Psoas muscle (tissue), 7 donors: ENCODE measurements at regions not wholly inside any gene's neighbourhood (a gene's known extent, or its start where the extent isn't known, plus 50 kb on each side); places are given as distances from the start of the nearest gene placed in this dataset.

ENCODE experiments used
- ATAC-seq, 4 donors: fragments of 200-7000 bp; cut with Tn5 transposase; one replicate each; pipeline ENCODE4 v1.9.1; 2020; ENCODE audit warnings: moderate library complexity in 3 of 4, mild to moderate bottlenecking in 2 of 4
- DNase-seq, 2 donors: peaks; one replicate each; pipeline ENCODE4 v3.0.0-alpha.2; 2020
- H3K27ac ChIP-seq: fragments of 200-600 bp; one replicate; pipeline ENCODE4 v1.8.0; 2022
- H3K27me3 ChIP-seq, 3 donors: fragments of 200-600 bp in 1 of 3; one replicate each; pipeline versions ENCODE4 v1.6.1 to v1.8.0; 2013 to 2022; ENCODE audit warnings: low read length in 2 of 3, mild to moderate bottlenecking in 2 of 3, moderate library complexity in 1 of 3; ENCODE audit not compliant: insufficient read depth in 3 of 3
- H3K36me3 ChIP-seq, 2 donors: fragments of 200-600 bp in 1 of 2; one replicate each; pipeline versions ENCODE4 v1.6.1 to v1.8.0; 2013 to 2022; ENCODE audit warnings: low read depth in 1 of 2, mild to moderate bottlenecking in 1 of 2, moderate library complexity in 1 of 2; ENCODE audit not compliant: insufficient read depth in 1 of 2
- H3K4me1 ChIP-seq: fragments of 200-600 bp; one replicate; pipeline ENCODE4 v1.8.0; 2022
- H3K4me3 ChIP-seq: fragments of 200-600 bp; one replicate; pipeline ENCODE4 v1.8.0; 2022; ENCODE audit warnings: mild to moderate bottlenecking
- H3K9me3 ChIP-seq: fragments of 200-600 bp; one replicate; pipeline ENCODE4 v1.8.0; 2022
- WGBS, 3 donors: extraction: QIAGEN DNeasy Blood & Tissue Kit; methylation state at CpG; one replicate each; pipeline versions ENCODE4 v1.1.6 to v1.1.7; 2013; 5-methylcytosine and 5-hydroxymethylcytosine counted together
- intact Hi-C, 2 donors: fragments of 100-400 bp; cut with DNase I; formaldehyde crosslinking; loops; one replicate each; pipeline versions ENCODE4 v1.11.0 to v1.14.2; 2022
- TF ChIP-seq, protein P1 (sequence below): fragments of 200-600 bp; IDR thresholded peaks from one replicate; pipeline ENCODE4 v1.8.0; 2022; ENCODE audit warnings: antibody characterized with exemption
- donor health status: healthy with polysubstance abuse.
- donor health status: DM: no; HTN: no; CAD: no; lungs with moderate emphysema.
- donor health status: Bipolar disorder and iron deficiency.
- donor health status: healthy.
- donor health status: DM: yes; HTN: yes; CAD: no.
- donor health status: DM: no; HTN: no; CAD: no.
- donor health status: DM: yes; HTN: yes; CAD: no.

- Histone ChIP-seq H3K27ac (peak overlapping the region; percentile 98), H3K27me3 (no peaks in the 10 kb centered on the region), H3K36me3 (no peaks in the 10 kb centered on the region), H3K4me1 (peaks cover 22% of the 10 kb centered on the region), H3K9me3 (no peaks in the 10 kb centered on the region), H3K4me3 (peak overlapping the region; percentile 73)
- TF ChIP-seq, protein P1, sequence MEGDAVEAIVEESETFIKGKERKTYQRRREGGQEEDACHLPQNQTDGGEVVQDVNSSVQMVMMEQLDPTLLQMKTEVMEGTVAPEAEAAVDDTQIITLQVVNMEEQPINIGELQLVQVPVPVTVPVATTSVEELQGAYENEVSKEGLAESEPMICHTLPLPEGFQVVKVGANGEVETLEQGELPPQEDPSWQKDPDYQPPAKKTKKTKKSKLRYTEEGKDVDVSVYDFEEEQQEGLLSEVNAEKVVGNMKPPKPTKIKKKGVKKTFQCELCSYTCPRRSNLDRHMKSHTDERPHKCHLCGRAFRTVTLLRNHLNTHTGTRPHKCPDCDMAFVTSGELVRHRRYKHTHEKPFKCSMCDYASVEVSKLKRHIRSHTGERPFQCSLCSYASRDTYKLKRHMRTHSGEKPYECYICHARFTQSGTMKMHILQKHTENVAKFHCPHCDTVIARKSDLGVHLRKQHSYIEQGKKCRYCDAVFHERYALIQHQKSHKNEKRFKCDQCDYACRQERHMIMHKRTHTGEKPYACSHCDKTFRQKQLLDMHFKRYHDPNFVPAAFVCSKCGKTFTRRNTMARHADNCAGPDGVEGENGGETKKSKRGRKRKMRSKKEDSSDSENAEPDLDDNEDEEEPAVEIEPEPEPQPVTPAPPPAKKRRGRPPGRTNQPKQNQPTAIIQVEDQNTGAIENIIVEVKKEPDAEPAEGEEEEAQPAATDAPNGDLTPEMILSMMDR = no peak
- ATAC-seq = no peak
- intact Hi-C loops = loop anchor here (2.0 to 5.0 kb wide), 3 partner anchors 71 to 509 kb away; partner anchors contain the start of genes CATSPERE (in 1 of the 2) and HNRNPU (in 1 of the 2)
- no peak for DNase-seq
- 12 to 16% (median 13%) methylated on average over 11 of the region's 11 CpGs for WGBS, 3 donors
Measured at GRCh38 chr1:244971552-244972216, 107.3 kb upstream of the HNRNPU start.

DNA sequence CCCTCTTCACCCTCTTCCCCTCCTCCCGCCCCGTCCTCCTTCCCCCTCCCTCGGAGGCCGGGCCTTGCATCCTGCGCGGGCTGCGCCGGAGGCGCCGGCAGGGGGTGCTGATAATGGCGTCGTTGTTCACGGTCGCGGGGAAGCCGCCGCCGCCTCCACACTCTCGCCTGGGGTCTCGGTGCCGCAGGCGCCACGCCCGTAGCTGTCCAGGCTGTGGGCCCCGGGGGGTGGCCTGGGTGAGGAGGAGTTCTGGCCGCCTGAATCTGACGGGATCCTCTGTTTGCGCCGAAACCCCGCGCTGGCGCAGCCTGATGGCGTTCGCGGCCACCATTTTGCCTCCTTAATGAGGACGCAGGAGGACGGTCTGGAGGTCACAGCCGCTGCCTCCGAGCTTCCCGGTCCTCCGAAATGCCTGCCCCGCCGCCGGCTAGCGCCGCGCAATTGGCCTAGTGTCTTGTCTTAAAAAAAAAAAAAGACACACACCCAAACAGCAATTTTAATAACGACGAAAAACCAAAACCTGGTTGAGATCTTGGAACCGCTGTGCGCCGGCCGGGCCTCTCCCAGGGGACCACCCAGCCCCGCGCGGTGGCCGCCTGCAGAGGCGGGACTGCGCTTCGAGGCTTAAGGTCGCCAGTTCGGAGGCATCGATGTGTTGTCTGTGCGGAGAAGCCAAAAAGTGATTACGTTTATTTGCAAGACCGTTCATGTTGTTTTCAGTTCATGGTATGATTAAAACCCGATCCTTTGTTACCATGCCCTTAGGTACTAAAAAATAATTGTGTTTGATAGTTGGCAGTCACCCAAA is 106.6 kb upstream of the HNRNPU start:
- intact Hi-C loops = loop anchor here (1.0 to 5.0 kb wide), 5 partner anchors 71 to 509 kb away; partner anchors contain the start of genes HNRNPU (in 2 of the 2), CATSPERE (in 1 of the 2) and COX20 (in 1 of the 2)
- Histone ChIP-seq H3K4me1 (peaks cover 23% of the 10 kb centered on the region), H3K4me3 (peak overlapping the region; percentile 73), H3K36me3 (no peaks in the 10 kb centered on the region), H3K27ac (peak overlapping the region; percentile 98), H3K9me3 (no peaks in the 10 kb centered on the region), H3K27me3 (no peaks in the 10 kb centered on the region)
- TF ChIP-seq, protein P1 = peak; percentile 45
- DNase-seq = peak; percentile 94 to 97
- ATAC-seq = peak; percentile 84 to 88 (median 86)
- 0 to 1% (median 0%) methylated on average over 59 to 67 of the region's 67 CpGs for WGBS, 3 donors

GRCh38 chr1:244970236-244970743 is 105.9 kb upstream of the HNRNPU start:
- peak overlapping the region; percentile 98 for H3K27ac ChIP-seq
- H3K27me3 ChIP-seq = no peaks in the 10 kb centered on the region
- ATAC-seq (peak; percentile 60 to 75 (median 67)), DNase-seq (peak; percentile 82 to 90)
- H3K4me3 ChIP-seq = peak overlapping the region; percentile 73
- no peaks in the 10 kb centered on the region for H3K36me3 ChIP-seq
- TF ChIP-seq, protein P1 = no peak
- H3K9me3 ChIP-seq = no peaks in the 10 kb centered on the region
- H3K4me1 ChIP-seq = peaks cover 29% of the 10 kb centered on the region
- intact Hi-C loops = loop anchor here (1.0 to 5.0 kb wide), 5 partner anchors 72 to 508 kb away; partner anchors contain the start of genes HNRNPU (in 2 of the 2), CATSPERE (in 1 of the 2) and COX20 (in 1 of the 2)
- WGBS, 3 donors = 1 to 2% (median 1%) methylated on average over 16 to 49 of the region's 55 CpGs

- DNase-seq (peak; percentile 81 to 91), ATAC-seq (peak; percentile 46 to 60 (median 51))
- Histone ChIP-seq H3K36me3 (no peaks in the 10 kb centered on the region), H3K4me1 (peaks cover 35% of the 10 kb centered on the region), H3K27me3 (no peaks in the 10 kb centered on the region), H3K27ac (peak overlapping the region; percentile 98), H3K9me3 (no peaks in the 10 kb centered on the region), H3K4me3 (peak overlapping the region; percentile 73)
- intact Hi-C loops = loop anchor here (1.0 to 10.0 kb wide), 6 partner anchors 73 to 507 kb away; partner anchors contain the start of genes HNRNPU (in 2 of the 2), CATSPERE (in 1 of the 2), COX20 (in 1 of the 2) and DESI2 (in 1 of the 2)
- 1% methylated on average over 41 to 54 of the region's 54 CpGs for WGBS, 3 donors
- TF ChIP-seq, protein P1 = no peak
Measured at GRCh38 chr1:244969355-244970235, 105.3 kb upstream of the HNRNPU start.
